PC-3 (cell line): ENCODE measurements at regions not wholly inside any gene's neighbourhood (a gene's known extent, or its start where the extent isn't known, plus 50 kb on each side); places are given as distances from the start of the nearest gene placed in this dataset.
A peak's percentile ranks its signal among the peaks of the same experiment; 100 is the strongest.

ENCODE experiments used
- ATAC-seq: fragments of 200-7000 bp; cut with Tn5 transposase; 2 replicates; pipeline ENCODE4 v1.9.1; 2020; ENCODE audit warnings: mild to moderate bottlenecking, moderate library complexity
- BruUV-seq: library from RNA; stranded (reverse); fragments of 400-500 nt; replicated peaks from 2 replicates; lab custom pipeline; 2021; lab: Mats Ljungman, UMichigan
- CTCF ChIA-PET: fragments of 300-600 bp; sonication (Branson Sonifier 250); formaldehyde crosslinking; loops from one replicate; lab custom pipeline; 2022; ENCODE audit warnings: antibody characterized with exemption; lab: Charles Lee
- POLR2A ChIA-PET: fragments of 300-600 bp; sonication (Branson Sonifier 250); formaldehyde crosslinking; loops from one replicate; lab custom pipeline; 2022; ENCODE audit warnings: antibody characterized with exemption; ENCODE audit not compliant: unreplicated experiment; lab: Charles Lee
- DNase-seq: peaks from one replicate; pipeline ENCODE4 v3.0.0-alpha.2; 2015
- H2AFZ ChIP-seq: fragments of 300-600 bp; sonication (generic); 2 replicates; pipeline ENCODE4 v1.6.0; 2016; ENCODE audit warnings: antibody characterized with exemption, low read length
- H3F3A ChIP-seq: fragments of 300-600 bp; sonication (generic); one replicate; pipeline ENCODE4 v1.6.0; 2017; ENCODE audit warnings: antibody characterized with exemption, low read length, control low read depth, mild to moderate bottlenecking; ENCODE audit not compliant: unreplicated experiment
- H3K27ac ChIP-seq: fragments of 300-600 bp; sonication (generic); 2 replicates; pipeline ENCODE4 v1.5.1; 2016; ENCODE audit warnings: mild to moderate bottlenecking, low read length
- H3K27me3 ChIP-seq: fragments of 300-600 bp; sonication (generic); 2 replicates; pipeline ENCODE4 v1.6.1; 2016; ENCODE audit warnings: low read length, mixed read lengths
- H3K36me3 ChIP-seq: fragments of 300-600 bp; sonication (generic); 2 replicates; pipeline ENCODE4 v1.6.1; 2016; ENCODE audit warnings: low read depth, mixed run types, low read length, mixed read lengths
- H3K4me1 ChIP-seq: fragments of 300-600 bp; sonication (generic); 2 replicates; pipeline ENCODE4 v1.5.1; 2016; ENCODE audit warnings: low read length; ENCODE audit not compliant: insufficient read depth
- H3K4me2 ChIP-seq: fragments of 300-600 bp; sonication (generic); 2 replicates; pipeline ENCODE4 v1.6.0; 2016; ENCODE audit warnings: low read length
- H3K4me3 ChIP-seq: fragments of 300-600 bp; sonication (generic); 2 replicates; pipeline ENCODE4 v1.5.1; 2016; ENCODE audit warnings: mild to moderate bottlenecking, low read length, mixed read lengths
- H3K79me2 ChIP-seq: fragments of 300-600 bp; sonication (generic); 2 replicates; pipeline ENCODE4 v1.6.1; 2017; ENCODE audit warnings: low read length, mixed read lengths
- H3K9ac ChIP-seq: fragments of 300-600 bp; sonication (generic); 2 replicates; pipeline ENCODE4 v1.6.0; 2016; ENCODE audit warnings: mild to moderate bottlenecking, low read length
- H3K9me2 ChIP-seq: fragments of 300-600 bp; sonication (generic); replicated peaks from 2 replicates; pipeline ENCODE4 v1.6.1; 2016; ENCODE audit warnings: mixed run types, low read length, mixed read lengths
- H3K9me3 ChIP-seq: fragments of 300-600 bp; sonication (generic); 2 replicates; pipeline ENCODE4 v1.6.1; 2016; ENCODE audit warnings: low read length, mixed read lengths
- H4K20me1 ChIP-seq: fragments of 300-600 bp; sonication (generic); 2 replicates; pipeline ENCODE4 v1.6.1; 2016; ENCODE audit warnings: low read length, mixed read lengths
- CTCF ChIP-seq: fragments of 300-600 bp; sonication (generic); conservative IDR thresholded peaks from 2 replicates; pipeline ENCODE4 v1.5.1; 2017; ENCODE audit warnings: antibody characterized with exemption, low read depth, mild to moderate bottlenecking, low read length
- EZH2 ChIP-seq: fragments of 300-600 bp; sonication (generic); IDR thresholded peaks from one replicate; pipeline ENCODE4 v1.6.1; 2017; ENCODE audit warnings: antibody characterized with exemption, mild to moderate bottlenecking, low read length; ENCODE audit not compliant: unreplicated experiment
- EZH2phosphoT487 ChIP-seq: fragments of 300-600 bp; sonication (generic); IDR thresholded peaks from 2 replicates; pipeline ENCODE4 v1.6.1; 2018; ENCODE audit warnings: mild to moderate bottlenecking, antibody characterized with exemption, low read length, borderline replicate concordance
- intact Hi-C: fragments of 100-400 bp; cut with micrococcal nuclease; formaldehyde crosslinking; loops from 2 replicates; pipeline ENCODE4 v1.9.0; 2023

DNA sequence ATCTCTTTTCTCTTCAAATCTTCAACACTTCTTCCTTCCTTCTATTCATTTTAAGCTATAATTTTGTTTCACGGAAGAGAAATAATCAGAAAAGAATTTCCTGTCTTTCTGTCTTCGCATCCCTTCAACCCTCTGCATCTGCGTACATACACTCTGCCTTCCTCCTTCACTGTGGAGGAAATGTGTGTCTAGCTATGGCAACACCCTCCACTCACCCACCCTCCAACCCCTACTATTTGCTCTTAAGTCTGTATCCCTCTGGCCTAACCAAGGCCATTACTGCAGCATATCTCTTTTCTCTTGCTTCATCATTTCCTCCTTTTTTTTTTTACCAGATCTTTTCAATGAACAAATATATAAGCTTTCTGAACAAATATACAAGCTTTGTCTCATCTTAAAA lies 105.7 kb upstream of the NUDT12 start:
- intact Hi-C loops = no loop called here
- TF ChIP-seq EZH2 = no peak
- TF ChIP-seq EZH2phosphoT487 = no peak
- TF ChIP-seq CTCF = no peak
- no TSS peak for BruUV-seq
- Histone ChIP-seq H3K4me3 (no peak overlapping the region), H2AFZ (no peak overlapping the region), H4K20me1 (no peaks in the 10 kb centered on the region), H3K36me3 (no peaks in the 10 kb centered on the region), H3K9me3 (no peaks in the 10 kb centered on the region), H3K9ac (no peak overlapping the region), H3K79me2 (no peaks in the 10 kb centered on the region), H3K4me1 (peaks cover 5% of the 10 kb centered on the region; the same call in 1 of the 2 replicates), H3K4me2 (no peak overlapping the region), H3F3A (no peaks in the 10 kb centered on the region), H3K27me3 (no peaks in the 10 kb centered on the region), H3K27ac (no peak overlapping the region), H3K9me2 (no peaks in the 10 kb centered on the region)
- DNase-seq (no peak), ATAC-seq (no peak)
- ChIA-PET CTCF (no interaction called here), POLR2A (no interaction called here)

- Histone ChIP-seq H3K9me2 (no peaks in the 10 kb centered on the region), H3K9ac (no peak overlapping the region), H2AFZ (no peak overlapping the region), H4K20me1 (no peaks in the 10 kb centered on the region), H3F3A (no peaks in the 10 kb centered on the region), H3K9me3 (no peaks in the 10 kb centered on the region), H3K27ac (no peak overlapping the region), H3K4me3 (no peak overlapping the region), H3K4me1 (peaks cover 5% of the 10 kb centered on the region; the same call in 1 of the 2 replicates), H3K27me3 (no peaks in the 10 kb centered on the region), H3K79me2 (no peaks in the 10 kb centered on the region), H3K36me3 (no peaks in the 10 kb centered on the region), H3K4me2 (no peak overlapping the region)
- ChIA-PET CTCF (no interaction called here), POLR2A (no interaction called here)
- TF ChIP-seq EZH2 = no peak
- no peak for TF ChIP-seq EZH2phosphoT487
- no peak for TF ChIP-seq CTCF
- peak; percentile 72 for DNase-seq
- no TSS peak for BruUV-seq
- intact Hi-C loops = no loop called here
- peak; percentile 85 for ATAC-seq
These were observed 104.5 kb upstream of the NUDT12 start for GRCh38 chr5:103667068-103667467.

GRCh38 chr5:103657301-103657700 lies 94.7 kb upstream of the NUDT12 start:
- Histone ChIP-seq H3K4me3 (no peak overlapping the region), H3K79me2 (no peaks in the 10 kb centered on the region), H3K4me2 (no peak overlapping the region), H3K27ac (no peak overlapping the region), H3K4me1 (no peaks in the 10 kb centered on the region), H3K36me3 (no peaks in the 10 kb centered on the region), H3K9ac (no peak overlapping the region), H2AFZ (no peak overlapping the region), H3K9me3 (no peaks in the 10 kb centered on the region), H4K20me1 (no peaks in the 10 kb centered on the region), H3K9me2 (no peaks in the 10 kb centered on the region), H3F3A (no peaks in the 10 kb centered on the region), H3K27me3 (no peaks in the 10 kb centered on the region)
- BruUV-seq = no TSS peak
- ChIA-PET POLR2A (no interaction called here), CTCF (no interaction called here)
- DNase-seq (no peak), ATAC-seq (no peak)
- intact Hi-C loops = no loop called here
- no peak for TF ChIP-seq EZH2phosphoT487
- no peak for TF ChIP-seq EZH2
- no peak for TF ChIP-seq CTCF
